ENCODE measurements at regions not wholly inside any gene's neighbourhood (a gene's known extent, or its start where the extent isn't known, plus 50 kb on each side); places are given as distances from the start of the nearest gene placed in this dataset.
"Not testable (repeated sequence)": the region's sequence is repeated elsewhere in the genome, so short reads cannot be mapped to it uniquely, and the experiment has no call there.

DNA sequence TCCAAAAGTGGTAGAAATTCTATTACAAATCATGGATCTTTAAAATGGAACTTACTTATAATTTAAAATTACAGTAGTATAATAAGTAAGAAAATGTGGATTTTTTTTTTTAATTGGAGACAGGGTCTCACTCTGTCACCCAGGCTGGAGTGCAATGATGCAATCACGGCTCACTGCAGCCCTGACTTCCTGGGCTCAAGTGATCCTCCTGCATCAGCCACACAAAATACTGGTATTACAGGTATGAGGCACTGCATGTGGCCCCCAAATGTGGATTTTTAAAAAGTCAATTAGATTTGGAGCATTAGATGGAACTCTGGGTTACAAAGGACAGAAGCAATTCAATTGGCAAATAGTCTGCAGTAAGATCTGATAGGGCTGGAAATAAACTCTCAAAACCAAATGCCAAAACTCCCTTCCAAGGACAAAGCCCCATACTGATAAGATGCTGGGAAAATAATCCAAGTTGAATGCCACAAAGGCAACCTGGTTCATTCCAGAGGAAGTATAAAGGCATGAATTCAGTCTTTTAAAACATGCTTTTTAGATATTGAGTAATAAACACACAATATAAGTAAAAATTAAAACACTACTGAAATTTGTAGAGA, 294.2 kb downstream of the ZNF248 start:
- Histone ChIP-seq H3K27ac (no peak overlapping the region), H3K36me3 (replicated peaks) (no peaks in the 10 kb centered on the region), H3K27me3 (replicated peaks) (no peaks in the 10 kb centered on the region), H3K4me3 (ENCODE audit: low read depth, low read length) (no peak overlapping the region)
- TF ChIP-seq, protein P1, sequence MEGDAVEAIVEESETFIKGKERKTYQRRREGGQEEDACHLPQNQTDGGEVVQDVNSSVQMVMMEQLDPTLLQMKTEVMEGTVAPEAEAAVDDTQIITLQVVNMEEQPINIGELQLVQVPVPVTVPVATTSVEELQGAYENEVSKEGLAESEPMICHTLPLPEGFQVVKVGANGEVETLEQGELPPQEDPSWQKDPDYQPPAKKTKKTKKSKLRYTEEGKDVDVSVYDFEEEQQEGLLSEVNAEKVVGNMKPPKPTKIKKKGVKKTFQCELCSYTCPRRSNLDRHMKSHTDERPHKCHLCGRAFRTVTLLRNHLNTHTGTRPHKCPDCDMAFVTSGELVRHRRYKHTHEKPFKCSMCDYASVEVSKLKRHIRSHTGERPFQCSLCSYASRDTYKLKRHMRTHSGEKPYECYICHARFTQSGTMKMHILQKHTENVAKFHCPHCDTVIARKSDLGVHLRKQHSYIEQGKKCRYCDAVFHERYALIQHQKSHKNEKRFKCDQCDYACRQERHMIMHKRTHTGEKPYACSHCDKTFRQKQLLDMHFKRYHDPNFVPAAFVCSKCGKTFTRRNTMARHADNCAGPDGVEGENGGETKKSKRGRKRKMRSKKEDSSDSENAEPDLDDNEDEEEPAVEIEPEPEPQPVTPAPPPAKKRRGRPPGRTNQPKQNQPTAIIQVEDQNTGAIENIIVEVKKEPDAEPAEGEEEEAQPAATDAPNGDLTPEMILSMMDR (IDR thresholded peaks at IDR 0.05; ENCODE audit: low read depth, low read length, missing control alignments): no peak
- DNase-seq: no peak
- in situ Hi-C loops (cut with HindIII; ENCODE audit: low pct_ligation_motif_present, low sequenced_read_pairs): no loop called here

DNA sequence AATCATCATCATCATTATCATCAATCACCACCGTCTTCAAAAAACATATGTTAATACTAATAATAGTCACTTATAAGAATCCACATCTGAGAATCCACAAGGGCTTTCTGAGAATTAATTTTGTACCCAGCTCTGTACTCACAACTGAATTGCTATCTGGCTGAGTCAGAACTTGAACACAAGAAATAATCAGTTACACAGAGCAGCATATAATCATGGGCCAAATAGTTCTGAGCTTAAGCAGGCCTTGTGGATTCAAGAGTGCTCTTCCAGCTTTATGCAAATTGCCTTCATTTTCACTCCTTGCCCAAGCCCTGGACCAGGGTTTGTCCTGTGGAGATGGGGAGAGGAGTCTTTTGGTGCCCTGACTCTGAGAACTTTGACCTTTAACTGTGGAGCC, 304.5 kb downstream of the ZNF248 start:
- H3K27ac ChIP-seq: no peak overlapping the region
- no peak for DNase-seq
- TF ChIP-seq, protein P1 (IDR thresholded peaks at IDR 0.05; ENCODE audit: low read depth, low read length, missing control alignments): no peak
- no peaks in the 10 kb centered on the region for H3K36me3 ChIP-seq (replicated peaks)
- in situ Hi-C loops (cut with HindIII; ENCODE audit: low pct_ligation_motif_present, low sequenced_read_pairs): no loop called here
- no peak overlapping the region for H3K4me3 ChIP-seq (ENCODE audit: low read depth, low read length)
- no peaks in the 10 kb centered on the region for H3K27me3 ChIP-seq (replicated peaks)

DNA sequence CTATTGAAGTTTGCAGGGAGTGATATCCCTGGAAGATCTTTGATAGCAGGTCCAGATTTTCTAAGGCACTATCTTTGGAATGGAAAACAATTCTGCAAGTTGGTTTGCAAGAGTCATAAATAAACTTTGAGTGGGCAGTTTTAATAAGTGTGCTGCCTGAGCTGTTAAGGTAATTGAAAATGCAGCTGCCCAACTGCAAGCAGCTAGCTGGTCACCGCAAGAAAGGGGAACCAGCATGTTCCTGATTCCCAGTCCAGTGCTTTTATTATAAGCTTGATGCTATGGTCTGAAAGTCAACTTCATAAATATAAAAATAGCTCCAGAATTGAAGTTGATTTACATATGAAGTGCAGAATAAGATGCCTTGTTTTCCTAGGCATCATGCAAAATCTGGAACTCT, 308.4 kb downstream of the ZNF248 start:
- Histone ChIP-seq H3K27ac (no peak overlapping the region), H3K4me3 (ENCODE audit: low read depth, low read length) (no peak overlapping the region), H3K27me3 (replicated peaks) (no peaks in the 10 kb centered on the region), H3K36me3 (replicated peaks) (no peaks in the 10 kb centered on the region)
- in situ Hi-C loops (cut with HindIII; ENCODE audit: low pct_ligation_motif_present, low sequenced_read_pairs): no loop called here
- TF ChIP-seq, protein P1 (IDR thresholded peaks at IDR 0.05; ENCODE audit: low read depth, low read length, missing control alignments): no peak
- no peak for DNase-seq

DNA sequence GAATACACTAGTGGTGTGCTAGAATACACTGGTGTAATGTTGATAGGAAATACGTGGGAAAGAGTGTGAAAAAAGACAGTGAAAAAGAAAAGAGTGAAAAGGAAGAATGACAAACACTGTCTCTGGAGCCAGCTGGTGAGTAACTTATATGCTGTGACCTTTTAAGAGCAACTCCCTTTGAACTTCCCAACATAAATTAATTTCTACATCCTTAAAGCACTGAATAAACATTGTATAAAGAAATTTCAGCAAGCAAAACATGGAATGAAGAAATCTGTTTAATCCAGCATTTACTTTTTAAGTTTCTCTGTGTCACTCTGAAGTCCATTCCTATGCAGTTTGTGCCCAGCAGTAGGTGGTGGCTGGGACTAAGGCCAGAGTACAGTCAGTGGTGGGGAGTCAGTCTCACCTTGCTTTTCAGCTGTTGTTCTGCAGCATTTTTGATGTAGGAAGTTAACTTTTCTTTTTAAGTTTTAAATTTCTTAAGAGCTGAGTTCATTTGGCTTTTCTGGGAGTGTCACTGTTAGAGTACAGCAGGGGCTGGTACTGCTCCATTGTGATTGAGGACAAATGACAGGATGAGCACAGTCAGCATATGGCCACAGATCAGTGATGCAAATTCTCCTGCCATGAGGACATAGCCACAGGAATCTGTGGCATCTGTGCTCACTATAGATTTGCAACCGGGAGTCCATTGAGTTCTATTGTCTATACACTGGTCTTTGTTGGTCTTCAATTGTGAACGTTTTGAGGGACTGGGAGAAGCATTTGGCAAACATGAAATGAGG, 321.8 kb downstream of the ZNF248 start:
- Histone ChIP-seq H3K4me3 (ENCODE audit: low read depth, low read length) (no peak overlapping the region), H3K27ac (no peak overlapping the region), H3K36me3 (replicated peaks) (no peaks in the 10 kb centered on the region), H3K27me3 (replicated peaks) (no peaks in the 10 kb centered on the region)
- peak; percentile 1 for DNase-seq
- in situ Hi-C loops (cut with HindIII; ENCODE audit: low pct_ligation_motif_present, low sequenced_read_pairs): no loop called here
- TF ChIP-seq, protein P1 (IDR thresholded peaks at IDR 0.05; ENCODE audit: low read depth, low read length, missing control alignments): no peak

DNA sequence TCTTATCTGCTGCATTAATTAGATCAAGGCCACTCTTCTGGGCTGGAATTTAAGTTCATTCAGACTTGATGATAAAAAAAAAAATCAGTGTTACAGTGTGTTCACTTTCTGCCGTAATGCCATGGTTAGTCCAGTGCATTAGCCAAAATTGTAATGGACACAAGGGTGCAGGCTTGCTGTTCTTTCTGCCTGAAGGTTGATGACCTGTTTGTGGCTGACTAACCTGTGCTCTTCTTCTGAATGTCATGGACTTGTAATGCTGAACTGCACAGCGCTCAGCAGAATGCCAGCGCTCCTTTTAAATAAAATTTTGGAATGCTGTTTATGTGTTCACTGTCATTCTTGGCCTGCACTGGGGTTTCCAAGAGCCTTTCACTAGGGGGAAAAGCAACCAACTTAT, 323.2 kb downstream of the ZNF248 start:
- Histone ChIP-seq H3K36me3 (replicated peaks) (no peaks in the 10 kb centered on the region), H3K27ac (no peak overlapping the region), H3K4me3 (ENCODE audit: low read depth, low read length) (no peak overlapping the region), H3K27me3 (replicated peaks) (no peaks in the 10 kb centered on the region)
- TF ChIP-seq, protein P1 (IDR thresholded peaks at IDR 0.05; ENCODE audit: low read depth, low read length, missing control alignments): no peak
- in situ Hi-C loops (cut with HindIII; ENCODE audit: low pct_ligation_motif_present, low sequenced_read_pairs): no loop called here
- no peak for DNase-seq

DNA sequence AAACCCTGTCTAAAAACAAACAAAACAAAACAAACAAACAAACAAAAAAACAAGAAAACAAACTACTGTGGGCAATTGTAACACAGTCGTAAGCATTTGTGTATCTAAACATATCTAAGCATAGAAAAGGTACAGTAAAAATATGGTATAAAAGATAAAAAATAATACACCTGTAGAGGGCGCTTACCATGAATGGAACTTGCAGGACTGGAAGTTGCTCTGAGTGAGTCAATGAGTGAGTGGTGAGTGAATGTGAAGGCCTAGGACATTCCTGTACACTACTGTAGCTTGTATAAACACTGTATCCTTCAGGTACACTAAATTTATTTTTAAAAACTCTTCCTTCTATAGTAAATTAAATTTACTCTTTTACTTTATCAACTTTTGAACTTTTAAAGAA, 332.0 kb downstream of the ZNF248 start:
- in situ Hi-C loops (cut with HindIII; ENCODE audit: low pct_ligation_motif_present, low sequenced_read_pairs); H3K36me3 ChIP-seq (replicated peaks); H3K4me3 ChIP-seq (ENCODE audit: low read depth, low read length); H3K27ac ChIP-seq; H3K27me3 ChIP-seq (replicated peaks); DNase-seq: not testable (repeated sequence)

All from brain microvascular endothelial cell (primary cell).